GM21529 (cell line): ENCODE measurements at regions not wholly inside any gene's neighbourhood (a gene's known extent, or its start where the extent isn't known, plus 50 kb on each side); places are given as distances from the start of the nearest gene placed in this dataset.
"Not testable (repeated sequence)": the region's sequence is repeated elsewhere in the genome, so short reads cannot be mapped to it uniquely, and the experiment has no call there.

Experiments used
- ATAC-seq: cut with Tn5 transposase; IDR thresholded peaks from one replicate; pipeline ENCODE4 v1.9.1; 2021; ENCODE audit not compliant: unreplicated experiment

GRCh38 chr4:126860308-126860707, 772.4 kb upstream of the INTU start:
- no peak for ATAC-seq

GRCh38 chr4:126869967-126870366, 762.8 kb upstream of the INTU start:
- ATAC-seq: no peak

GRCh38 chr4:126871810-126872209, 760.9 kb upstream of the INTU start:
- ATAC-seq: no peak

- no peak for ATAC-seq
Observed at GRCh38 chr4:126874533-126874932, 758.2 kb upstream of the INTU start.

GRCh38 chr4:126888968-126889367, 743.8 kb upstream of the INTU start:
- ATAC-seq: no peak

- no peak for ATAC-seq
Observed at GRCh38 chr4:126890383-126890782, 742.4 kb upstream of the INTU start.

GRCh38 chr4:126890994-126891393, 741.8 kb upstream of the INTU start:
- ATAC-seq: no peak

GRCh38 chr4:126894963-126895362, 737.8 kb upstream of the INTU start:
- no peak for ATAC-seq

- ATAC-seq: no peak
Observed at GRCh38 chr4:126895988-126896570, 736.7 kb upstream of the INTU start.

- ATAC-seq: no peak
Observed at GRCh38 chr4:126897038-126897437, 735.7 kb upstream of the INTU start.

GRCh38 chr4:126898815-126899214, 733.9 kb upstream of the INTU start:
- ATAC-seq: no peak

GRCh38 chr4:126899331-126899801, 733.4 kb upstream of the INTU start:
- ATAC-seq: no peak

- ATAC-seq: no peak
Observed at GRCh38 chr4:126906466-126906865, 726.3 kb upstream of the INTU start.

- ATAC-seq: no peak
Observed at GRCh38 chr4:126907389-126907788, 725.4 kb upstream of the INTU start.

- ATAC-seq: no peak
Observed at GRCh38 chr4:126916049-126916625, 716.6 kb upstream of the INTU start.

GRCh38 chr4:126916626-126917140, 716.1 kb upstream of the INTU start:
- no peak for ATAC-seq

- not testable (repeated sequence) for ATAC-seq
Observed at GRCh38 chr4:126922328-126922938, 710.3 kb upstream of the INTU start.

GRCh38 chr4:126924237-126924636, 708.5 kb upstream of the INTU start:
- no peak for ATAC-seq

- ATAC-seq: not testable (repeated sequence)
Observed at GRCh38 chr4:126930059-126930458, 702.7 kb upstream of the INTU start.

GRCh38 chr4:126935801-126936200, 697.0 kb upstream of the INTU start:
- ATAC-seq: no peak

GRCh38 chr4:126937342-126937741, 695.4 kb upstream of the INTU start:
- no peak for ATAC-seq

GRCh38 chr4:126937846-126938422, 694.8 kb upstream of the INTU start:
- no peak for ATAC-seq
